AG10803 (cell line): ENCODE measurements at regions not wholly inside any gene's neighbourhood (a gene's known extent, or its start where the extent isn't known, plus 50 kb on each side); places are given as distances from the start of the nearest gene placed in this dataset.

Experiments
- DNase-seq: peaks from one replicate; pipeline ENCODE4 v3.0.0; 2010; ENCODE audit warnings: low read depth
- H3K4me3 ChIP-seq: 2 replicates; pipeline ENCODE4 v1.5.1; 2011; ENCODE audit warnings: mild to moderate bottlenecking, low read length, control low read depth
- CTCF ChIP-seq: conservative IDR thresholded peaks from 2 replicates; pipeline ENCODE4 v1.5.1; 2011; ENCODE audit warnings: mild to moderate bottlenecking, low read length, control low read depth, inconsistent platforms

DNA sequence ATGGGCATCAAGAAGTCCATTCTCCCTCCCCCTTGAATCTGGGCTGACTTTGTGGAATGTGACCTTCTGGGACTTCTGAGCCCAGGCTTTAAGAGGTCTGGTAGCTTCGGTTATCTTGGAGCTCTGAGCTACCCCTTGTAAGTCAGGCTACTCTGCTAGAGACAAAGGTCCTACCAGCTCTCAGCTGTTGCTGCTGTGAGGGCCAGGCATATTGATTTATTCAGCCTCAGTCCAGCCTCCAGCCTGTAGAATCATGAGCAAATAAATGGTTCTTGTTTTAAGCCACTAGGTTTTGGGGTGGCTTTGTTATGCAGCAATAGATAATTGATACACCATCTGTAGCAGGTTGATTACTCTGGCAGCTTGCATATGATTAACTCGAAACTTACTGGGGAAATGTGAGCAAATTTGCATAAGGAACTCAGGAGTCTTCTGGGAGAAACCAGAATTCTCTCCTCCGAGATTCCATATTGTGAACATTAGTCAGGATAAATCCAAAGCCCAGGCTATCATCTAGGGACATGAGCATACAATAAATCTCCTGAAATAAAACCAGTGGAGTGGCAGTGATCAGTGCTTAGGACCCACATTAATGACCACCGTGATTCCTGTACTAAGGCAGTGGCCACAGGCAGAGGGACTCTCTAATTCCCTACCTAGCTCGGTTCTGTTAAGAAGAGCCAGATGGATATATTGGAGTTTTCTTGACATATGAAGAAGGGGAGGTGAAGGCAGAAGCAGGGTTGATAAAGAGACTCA, 336.1 kb downstream of the CDC5L start:
- DNase-seq, result no peak
- H3K4me3 ChIP-seq, result no peak overlapping the region
- no peak for TF ChIP-seq CTCF

- no peak overlapping the region for H3K4me3 ChIP-seq
- DNase-seq, result peak; percentile 52
- no peak for TF ChIP-seq CTCF
These were observed 337.6 kb downstream of the CDC5L start for GRCh38 chr6:44725070-44725469.

- no peak for TF ChIP-seq CTCF
- no peak for DNase-seq
These were observed 340.4 kb downstream of the CDC5L start for GRCh38 chr6:44727651-44728630.

DNA sequence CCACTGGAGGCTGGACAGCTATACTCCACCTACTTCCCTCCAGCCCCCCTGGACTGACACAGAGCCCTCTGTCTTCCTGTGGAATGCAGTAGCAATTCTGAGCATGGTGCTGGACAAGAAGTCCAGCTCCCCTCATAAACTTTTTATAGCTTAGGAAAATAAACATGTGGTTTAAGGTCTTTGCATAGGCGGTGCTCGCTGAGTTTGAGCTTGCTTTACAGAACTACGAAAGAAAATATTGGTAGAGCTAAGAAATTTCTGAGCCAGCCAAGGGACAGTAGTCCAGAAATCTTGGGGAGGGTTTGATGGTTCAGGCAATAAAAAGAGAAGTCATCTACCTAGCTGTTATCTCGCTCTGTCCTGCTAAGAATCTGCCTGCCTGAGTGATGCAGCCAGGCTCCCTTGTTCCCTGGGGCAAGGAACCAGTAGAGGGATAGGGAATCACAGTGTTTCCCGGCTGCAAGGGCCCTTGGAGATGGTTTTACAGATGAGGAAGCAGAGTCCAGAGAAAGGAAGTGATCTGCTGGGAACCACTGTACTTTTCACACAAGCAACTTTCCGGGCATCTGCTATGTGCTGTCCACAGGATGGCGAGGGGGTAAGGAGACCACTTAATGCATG, 343.4 kb downstream of the CDC5L start:
- H3K4me3 ChIP-seq, result no peak overlapping the region
- DNase-seq, result peak; percentile 39
- no peak for TF ChIP-seq CTCF

More at GRCh38 chr6:44727651-44728630, 340.4 kb downstream of the CDC5L start:
- H3K4me3 ChIP-seq, result no peak overlapping the region

DNA sequence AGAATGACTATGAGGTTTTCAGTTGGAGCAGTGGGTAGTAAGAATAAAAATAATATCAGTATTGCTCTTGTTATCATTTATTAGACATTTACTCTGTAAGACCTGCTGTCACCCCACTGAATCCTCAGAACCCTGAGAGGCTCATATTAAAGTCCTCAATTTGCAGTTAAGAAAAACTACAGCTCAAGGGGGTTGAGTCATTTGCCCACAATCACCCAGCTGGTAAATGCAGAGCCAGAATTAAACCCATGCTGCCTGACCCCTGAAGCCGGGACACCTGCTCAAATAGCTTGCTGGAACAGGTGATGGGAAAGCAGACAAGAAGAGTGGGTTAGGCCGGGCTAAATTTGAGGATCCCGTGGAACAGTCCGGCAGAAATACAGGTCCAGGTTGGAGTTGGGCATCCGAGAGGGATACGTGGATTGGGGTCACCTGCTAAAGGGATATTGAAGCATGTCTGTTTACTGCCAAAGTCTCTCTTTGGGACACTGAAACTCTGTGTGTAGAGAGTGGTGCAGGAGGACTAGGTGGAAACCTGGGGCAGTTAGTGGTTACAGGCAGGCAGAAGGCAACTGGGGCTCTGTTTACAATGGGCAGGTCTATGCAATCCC, 344.1 kb downstream of the CDC5L start:
- TF ChIP-seq CTCF, result no peak

GRCh38 chr6:44732243-44732642, 344.7 kb downstream of the CDC5L start:
- TF ChIP-seq CTCF, result no peak
- no peak for DNase-seq

More for the DNA sequence above, 344.1 kb downstream of the CDC5L start:
- no peak for DNase-seq
- no peak overlapping the region for H3K4me3 ChIP-seq

More at GRCh38 chr6:44732243-44732642, 344.7 kb downstream of the CDC5L start:
- H3K4me3 ChIP-seq, result no peak overlapping the region
